ENCODE measurements at regions not wholly inside any gene's neighbourhood (a gene's known extent, or its start where the extent isn't known, plus 50 kb on each side); places are given as distances from the start of the nearest gene placed in this dataset.

GRCh38 chr4:3830774-3831528 lies 64.8 kb downstream of the ADRA2C start:
- no peaks in the 10 kb centered on the region for H3K4me1 ChIP-seq (ENCODE audit: insufficient read depth, low read length)
- H3K36me3 ChIP-seq (ENCODE audit: insufficient read depth, low read length), result no peaks in the 10 kb centered on the region
- H3K9ac ChIP-seq (ENCODE audit: low read length), result no peak overlapping the region
- H3K4me3 Mint-ChIP-seq (ENCODE audit: unreplicated experiment), result no peak overlapping the region
- TF ChIP-seq EZH2 (IDR thresholded peaks at IDR 0.05; ENCODE audit: insufficient read depth, low read length) (no peak), CTCF (IDR thresholded peaks at IDR 0.05; ENCODE audit: insufficient read depth, low read depth, low read length) (no peak)
- no peaks in the 10 kb centered on the region for H4K20me1 ChIP-seq (ENCODE audit: insufficient read depth, low read length)
- H3K27me3 ChIP-seq (ENCODE audit: insufficient read depth, low read length), result no peaks in the 10 kb centered on the region
- H3K4me2 ChIP-seq (ENCODE audit: low read length), result no peak overlapping the region
- peaks cover 55% of the 10 kb centered on the region for H3K27me3 Mint-ChIP-seq (ENCODE audit: low read depth, unreplicated experiment)
- H3K4me3 ChIP-seq (ENCODE audit: insufficient read depth, low read depth, low read length), result no peak overlapping the region
- no peaks in the 10 kb centered on the region for H3K9me3 Mint-ChIP-seq (ENCODE audit: unreplicated experiment)
- no peaks in the 10 kb centered on the region for H3K79me2 ChIP-seq (ENCODE audit: insufficient read depth, low read length)
- no peak overlapping the region for H3K27ac Mint-ChIP-seq (ENCODE audit: unreplicated experiment)
- no peaks in the 10 kb centered on the region for H3K9me3 ChIP-seq (ENCODE audit: insufficient read depth, low read depth, low read length)
- H2AFZ ChIP-seq (ENCODE audit: low read depth, low read length), result no peak overlapping the region
- H3K36me3 Mint-ChIP-seq (ENCODE audit: low read depth, unreplicated experiment), result no peaks in the 10 kb centered on the region
- H3K4me1 Mint-ChIP-seq (ENCODE audit: low read depth, unreplicated experiment), result no peaks in the 10 kb centered on the region
- FAIRE-seq, result no peak
- no peak for DNase-seq (ENCODE audit: low read depth)
- H3K27ac ChIP-seq (ENCODE audit: low read depth, low read length), result no peak overlapping the region

GRCh38 chr4:3831529-3832150 lies 65.5 kb downstream of the ADRA2C start:
- Mint-ChIP-seq H3K27me3 (ENCODE audit: low read depth, unreplicated experiment) (peaks cover 54% of the 10 kb centered on the region), H3K36me3 (ENCODE audit: low read depth, unreplicated experiment) (no peaks in the 10 kb centered on the region), H3K27ac (ENCODE audit: unreplicated experiment) (no peak overlapping the region), H3K4me1 (ENCODE audit: low read depth, unreplicated experiment) (no peaks in the 10 kb centered on the region), H3K4me3 (ENCODE audit: unreplicated experiment) (no peak overlapping the region), H3K9me3 (ENCODE audit: unreplicated experiment) (no peaks in the 10 kb centered on the region)
- Histone ChIP-seq H3K27ac (ENCODE audit: low read depth, low read length) (no peak overlapping the region), H3K36me3 (ENCODE audit: insufficient read depth, low read length) (no peaks in the 10 kb centered on the region), H2AFZ (ENCODE audit: low read depth, low read length) (no peak overlapping the region), H3K9ac (ENCODE audit: low read length) (no peak overlapping the region), H3K9me3 (ENCODE audit: insufficient read depth, low read depth, low read length) (no peaks in the 10 kb centered on the region), H3K4me3 (ENCODE audit: insufficient read depth, low read depth, low read length) (no peak overlapping the region), H3K4me1 (ENCODE audit: insufficient read depth, low read length) (no peaks in the 10 kb centered on the region), H3K4me2 (ENCODE audit: low read length) (no peak overlapping the region), H3K27me3 (ENCODE audit: insufficient read depth, low read length) (no peaks in the 10 kb centered on the region), H3K79me2 (ENCODE audit: insufficient read depth, low read length) (no peaks in the 10 kb centered on the region), H4K20me1 (ENCODE audit: insufficient read depth, low read length) (no peaks in the 10 kb centered on the region)
- TF ChIP-seq EZH2 (IDR thresholded peaks at IDR 0.05; ENCODE audit: insufficient read depth, low read length), result no peak
- no peak for TF ChIP-seq CTCF (IDR thresholded peaks at IDR 0.05; ENCODE audit: insufficient read depth, low read depth, low read length)
- DNase-seq (ENCODE audit: low read depth), result no peak
- FAIRE-seq, result no peak
